ENCODE measurements at regions not wholly inside any gene's neighbourhood (a gene's known extent, or its start where the extent isn't known, plus 50 kb on each side); places are given as distances from the start of the nearest gene placed in this dataset.

- no peak for DNase-seq (ENCODE audit: low read depth in 2 of 2)
These were observed 167.3 kb downstream of the TMEM18 start for GRCh38 chr2:509888-510287.

DNA sequence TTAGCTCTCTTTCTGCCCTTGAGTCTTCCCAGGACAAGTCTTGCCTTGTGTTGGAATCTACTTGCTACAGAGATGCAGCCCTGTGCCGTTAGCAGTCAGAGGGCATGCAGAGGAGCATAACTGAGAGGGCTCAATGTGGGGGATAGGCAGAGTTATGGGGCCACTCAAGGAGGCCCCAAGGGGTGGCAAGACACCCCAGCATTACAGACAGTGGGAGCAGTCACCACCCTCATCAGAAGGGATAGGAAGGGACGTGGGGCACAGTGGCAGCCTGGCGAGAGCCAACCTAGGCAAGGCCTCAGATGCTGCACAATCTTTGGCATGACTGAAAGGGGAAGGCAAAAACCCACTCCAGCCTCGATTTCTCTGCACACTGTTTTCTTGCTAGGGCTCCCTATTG is 169.1 kb downstream of the TMEM18 start:
- no peak for DNase-seq (ENCODE audit: low read depth in 2 of 2)

- no peak for DNase-seq (ENCODE audit: low read depth in 2 of 2)
These were observed 170.3 kb downstream of the TMEM18 start for GRCh38 chr2:506866-507265.

DNA sequence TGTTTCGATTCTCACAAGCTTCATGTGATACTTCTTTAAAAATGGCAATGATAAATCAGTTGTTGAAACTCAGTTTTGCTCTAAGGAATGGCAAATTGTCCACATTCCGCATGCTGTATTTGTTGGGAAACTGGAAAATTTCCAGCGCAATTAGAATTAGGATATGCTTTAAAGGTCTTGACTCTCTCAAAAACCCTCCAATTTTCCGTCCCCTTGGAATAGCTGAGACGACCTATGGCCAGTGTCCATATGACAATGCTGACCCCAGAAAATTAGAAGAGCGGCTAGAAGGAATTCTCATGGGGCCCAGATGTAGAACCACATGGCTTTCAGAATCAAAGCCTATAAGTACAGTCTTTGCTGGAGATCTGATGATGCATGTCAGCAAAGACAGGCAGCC is 170.8 kb downstream of the TMEM18 start:
- no peak for DNase-seq (ENCODE audit: low read depth in 2 of 2)

DNA sequence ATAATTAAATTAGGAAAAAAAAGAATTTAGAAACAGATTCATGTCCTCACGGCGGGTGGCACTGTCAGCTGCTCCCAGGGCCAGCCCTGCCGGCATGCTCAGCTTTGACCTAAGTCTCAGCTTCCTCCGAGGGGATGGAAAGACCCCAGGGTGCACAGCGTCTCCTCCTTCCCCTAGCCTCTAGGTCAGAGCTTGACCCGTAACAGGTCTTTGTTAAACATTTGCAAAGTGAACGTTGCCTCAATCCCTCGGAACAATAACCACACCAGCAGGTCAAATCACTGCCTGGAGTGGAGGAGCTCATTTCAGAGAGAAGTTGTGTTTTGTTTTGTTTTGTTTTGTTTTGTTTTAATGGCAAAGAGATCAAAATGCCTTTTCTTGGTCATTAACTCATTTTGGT is 171.3 kb downstream of the TMEM18 start:
- no peak for DNase-seq (ENCODE audit: low read depth in 2 of 2)

DNA sequence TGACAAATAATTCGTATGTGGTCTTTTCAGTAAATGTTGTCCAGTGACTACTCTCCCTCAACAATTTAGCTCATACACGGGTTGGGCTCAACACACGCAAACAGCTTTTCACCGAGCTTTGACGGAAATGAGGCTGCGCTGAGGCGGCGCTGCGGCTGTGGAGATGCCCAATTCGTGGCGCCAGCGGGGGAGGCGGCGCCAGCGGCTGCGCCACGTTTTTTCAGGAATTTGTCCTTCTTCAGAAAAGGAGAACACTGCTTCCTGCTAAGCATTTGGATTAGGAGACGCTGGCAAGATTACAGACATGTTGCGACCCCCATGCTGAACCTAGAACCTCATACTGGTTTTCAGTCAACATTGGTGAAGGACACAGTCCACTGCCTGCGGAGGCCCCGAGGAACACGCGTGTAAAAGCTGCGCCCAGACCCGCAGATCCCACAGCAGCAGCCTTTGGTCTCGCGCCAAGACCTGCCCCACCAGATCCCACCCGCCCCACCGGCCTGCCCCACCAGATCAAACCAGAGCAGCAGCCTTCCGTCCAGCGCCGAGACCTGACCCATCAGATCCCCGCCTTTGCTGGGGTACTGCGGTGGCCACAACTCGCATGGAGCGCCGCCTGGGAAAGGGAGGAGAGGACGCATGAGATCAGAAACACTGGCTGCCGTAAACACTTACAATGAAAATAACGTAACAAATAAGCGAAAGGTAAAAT is 173.8 kb downstream of the TMEM18 start:
- no peak for DNase-seq (ENCODE audit: low read depth in 2 of 2)

- DNase-seq (ENCODE audit: low read depth in 2 of 2), result no peak
These were observed 174.4 kb downstream of the TMEM18 start for GRCh38 chr2:502831-503230.

DNA sequence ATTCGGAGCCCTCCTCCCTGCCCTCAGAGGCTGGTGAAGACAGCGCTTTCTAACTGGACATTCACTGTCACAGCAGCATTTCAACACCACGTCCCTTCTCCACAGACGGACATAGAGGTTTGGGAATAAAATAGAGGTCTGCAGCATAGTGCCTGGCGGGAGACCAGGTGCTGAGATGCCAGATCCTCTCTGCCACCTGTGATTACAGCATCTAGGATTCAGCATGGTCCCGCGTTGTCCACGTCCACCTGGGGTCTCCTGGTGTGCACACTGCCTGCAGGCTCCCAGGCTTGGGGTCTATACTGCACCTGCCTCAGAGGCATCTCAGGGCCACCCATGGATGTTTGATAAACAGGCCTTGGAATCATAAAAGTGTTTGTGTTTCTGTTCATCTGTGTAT is 175.5 kb downstream of the TMEM18 start:
- no peak for DNase-seq (ENCODE audit: low read depth in 2 of 2)

DNA sequence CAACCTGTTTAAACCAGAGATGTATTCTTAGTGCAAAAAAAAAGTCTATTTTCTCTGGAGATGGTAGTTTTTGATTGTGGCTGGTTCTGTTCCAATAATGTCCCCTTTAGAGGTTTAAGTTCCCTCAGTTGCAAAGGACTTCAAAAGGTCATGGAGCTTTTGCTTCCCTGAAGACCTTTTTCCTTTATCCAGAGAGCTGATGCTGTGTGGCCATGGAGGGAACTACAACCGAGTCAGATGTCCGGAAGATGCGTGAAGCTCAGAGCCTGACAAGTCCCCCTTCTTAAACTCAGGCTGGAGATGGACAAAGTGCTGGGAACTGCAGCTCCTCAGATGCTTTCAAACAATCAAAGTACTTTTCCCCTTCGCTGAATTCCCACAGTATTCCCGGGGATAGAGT is 176.1 kb downstream of the TMEM18 start:
- no peak for DNase-seq (ENCODE audit: low read depth in 2 of 2)

GRCh38 chr2:499726-500125 is 177.5 kb downstream of the TMEM18 start:
- DNase-seq (ENCODE audit: low read depth in 2 of 2), result no peak

DNA sequence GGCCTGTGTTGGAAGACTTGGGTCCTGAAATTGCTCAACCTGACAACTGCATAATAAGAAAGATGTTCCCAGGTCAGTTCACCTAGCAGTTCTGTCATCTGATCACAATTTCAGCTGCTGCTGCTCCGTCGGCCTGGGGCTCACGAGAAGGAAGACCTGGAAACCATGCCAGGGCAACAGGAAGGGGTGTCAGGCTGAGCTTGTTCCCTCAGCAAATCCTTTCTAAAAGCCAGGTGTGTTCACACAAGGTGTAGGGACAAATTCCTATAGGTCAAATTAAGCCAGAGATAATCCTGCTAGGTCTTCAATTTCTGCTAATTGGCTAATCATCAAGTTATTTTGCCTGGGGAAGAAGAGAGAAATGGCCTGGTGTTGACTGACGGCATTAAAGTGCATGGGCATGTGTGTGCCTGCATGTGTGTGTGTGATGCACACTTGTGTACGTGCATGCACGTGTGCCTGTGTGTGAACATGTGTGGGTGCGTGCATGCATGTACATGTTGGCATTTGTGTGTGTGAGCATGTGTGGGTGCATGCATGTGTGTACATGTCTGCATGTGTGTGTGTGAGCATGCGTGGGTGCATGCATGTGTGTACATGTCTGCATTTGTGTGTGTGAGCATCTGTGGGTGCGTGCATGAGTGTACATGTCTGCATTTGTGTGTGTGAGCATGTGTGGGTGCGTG is 178.6 kb downstream of the TMEM18 start:
- no peak for DNase-seq (ENCODE audit: low read depth in 2 of 2)

DNA sequence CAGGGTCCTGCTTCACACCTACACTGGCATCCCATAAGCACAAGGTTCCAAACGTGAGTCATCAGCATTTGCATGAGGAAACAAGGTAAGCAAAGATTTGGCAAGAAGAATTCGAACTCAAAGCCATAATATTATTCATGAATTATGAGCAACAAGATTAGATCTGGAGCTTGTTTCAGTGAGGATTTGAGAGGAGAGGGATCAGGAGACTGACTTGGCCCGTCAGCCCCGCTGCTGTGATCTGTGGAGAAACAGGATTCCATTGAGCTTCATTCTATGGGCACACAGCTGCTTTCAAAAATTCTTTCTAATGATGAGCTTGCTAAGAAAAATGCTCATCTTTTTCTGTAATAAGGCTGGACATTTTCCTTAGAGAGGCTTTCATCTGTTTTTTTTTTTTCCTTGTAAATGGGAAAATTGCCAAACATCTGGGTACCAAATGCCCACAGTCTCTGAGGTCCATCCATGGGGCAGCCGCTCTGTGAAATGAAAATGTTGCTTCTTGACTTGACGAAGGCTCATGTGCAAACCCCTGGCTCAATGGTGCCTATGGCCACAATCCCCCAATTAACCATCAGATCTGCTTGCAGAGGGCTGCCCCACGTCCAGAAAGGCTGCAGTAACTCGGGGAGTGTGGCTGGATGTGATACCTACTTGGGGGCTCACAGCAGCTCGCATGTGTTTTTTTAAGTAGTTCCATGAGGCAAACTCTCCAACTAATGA is 179.3 kb downstream of the TMEM18 start:
- no peak for DNase-seq (ENCODE audit: low read depth in 2 of 2)

DNA sequence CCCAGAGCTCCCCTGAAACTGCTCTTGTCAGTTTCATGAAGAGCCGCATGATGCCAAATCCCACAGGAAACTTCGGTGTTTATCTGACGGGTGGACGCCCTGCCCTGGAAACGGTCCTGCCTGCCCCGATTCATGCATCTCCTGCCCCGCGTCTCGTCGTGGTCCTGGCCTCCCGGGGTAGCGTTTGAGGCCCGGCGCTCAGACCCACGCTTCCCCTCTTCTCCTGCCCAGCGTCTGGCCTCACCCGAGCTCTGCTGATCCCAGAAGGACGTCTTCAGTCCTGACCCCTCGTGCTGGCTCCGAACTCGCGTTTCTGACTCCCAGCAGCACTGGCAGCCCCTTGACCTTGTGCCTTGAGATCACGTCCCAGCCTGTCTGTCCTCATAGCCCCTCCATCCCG is 180.5 kb downstream of the TMEM18 start:
- DNase-seq (ENCODE audit: low read depth in 2 of 2), result no peak

- DNase-seq (ENCODE audit: low read depth in 2 of 2), result no peak
These were observed 181.4 kb downstream of the TMEM18 start for GRCh38 chr2:495745-496275.

- DNase-seq (ENCODE audit: low read depth in 2 of 2), result no peak
These were observed 182.4 kb downstream of the TMEM18 start for GRCh38 chr2:494853-495252.

- DNase-seq (ENCODE audit: low read depth in 2 of 2), result no peak
These were observed 184.0 kb downstream of the TMEM18 start for GRCh38 chr2:493228-493627.

- no peak for DNase-seq (ENCODE audit: low read depth in 2 of 2)
These were observed 185.0 kb downstream of the TMEM18 start for GRCh38 chr2:492178-492577.

DNA sequence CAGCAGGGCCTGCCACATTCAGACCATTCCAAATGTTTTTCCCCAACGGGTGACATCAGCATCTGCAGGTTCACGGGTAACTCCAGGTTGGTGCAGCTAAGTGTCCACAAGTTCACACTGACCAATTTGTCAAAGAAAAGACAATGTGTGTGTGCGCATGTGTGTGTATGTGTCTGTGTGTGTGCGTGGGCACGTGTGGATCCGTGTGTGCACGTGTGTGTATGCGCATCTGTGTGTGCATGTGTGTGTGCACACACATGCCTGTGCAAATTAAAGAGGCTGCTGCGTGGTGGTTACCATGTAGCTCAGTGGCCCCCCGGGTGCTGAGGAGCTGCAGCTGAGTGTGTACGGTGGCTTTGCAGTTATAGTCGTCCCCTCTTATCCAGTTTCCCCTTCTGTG is 187.4 kb downstream of the TMEM18 start:
- DNase-seq (ENCODE audit: low read depth in 2 of 2), result no peak

DNA sequence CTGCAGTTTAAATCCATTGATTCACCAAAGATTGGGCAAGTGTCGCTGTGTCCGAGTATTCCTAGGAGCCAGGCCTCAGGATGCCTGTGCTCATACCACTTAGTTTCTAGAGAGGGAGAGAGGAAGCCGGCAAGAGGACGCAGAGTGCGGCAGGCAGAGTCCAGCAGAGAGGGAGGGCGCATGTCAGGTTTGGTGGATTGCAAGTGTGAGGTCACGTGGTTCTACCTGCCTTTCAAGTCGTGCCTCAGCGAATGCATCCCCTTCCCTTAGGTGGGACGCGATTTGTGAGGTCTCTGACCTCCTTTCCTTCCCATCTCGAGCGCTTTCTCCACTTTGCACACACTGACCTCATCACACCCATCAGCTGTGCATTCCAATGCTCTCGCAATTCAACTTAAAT is 188.1 kb downstream of the TMEM18 start:
- no peak for DNase-seq (ENCODE audit: low read depth in 2 of 2)

- no peak for DNase-seq (ENCODE audit: low read depth in 2 of 2)
These were observed 189.8 kb downstream of the TMEM18 start for GRCh38 chr2:487186-488079.

DNA sequence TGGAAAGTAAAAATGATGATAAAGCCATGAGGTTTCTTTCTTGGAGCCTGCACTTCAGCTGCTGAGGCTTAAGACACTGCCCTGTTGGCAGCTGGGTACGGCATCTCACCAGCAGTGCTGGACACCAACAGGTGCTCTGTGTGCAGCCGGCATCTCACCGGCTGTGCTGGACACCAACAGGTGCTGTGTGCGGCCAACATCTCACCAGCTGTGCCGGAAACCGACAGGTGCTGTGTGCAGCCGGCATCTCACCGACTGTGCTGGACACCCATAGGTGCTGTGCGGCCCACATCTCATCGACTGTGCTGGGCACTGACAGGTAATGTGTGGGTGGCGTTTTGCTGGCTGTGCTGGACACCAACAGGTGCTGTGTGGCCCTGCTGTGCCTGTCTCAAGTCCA is 190.8 kb downstream of the TMEM18 start:
- DNase-seq (ENCODE audit: low read depth in 2 of 2), result no peak

DNA sequence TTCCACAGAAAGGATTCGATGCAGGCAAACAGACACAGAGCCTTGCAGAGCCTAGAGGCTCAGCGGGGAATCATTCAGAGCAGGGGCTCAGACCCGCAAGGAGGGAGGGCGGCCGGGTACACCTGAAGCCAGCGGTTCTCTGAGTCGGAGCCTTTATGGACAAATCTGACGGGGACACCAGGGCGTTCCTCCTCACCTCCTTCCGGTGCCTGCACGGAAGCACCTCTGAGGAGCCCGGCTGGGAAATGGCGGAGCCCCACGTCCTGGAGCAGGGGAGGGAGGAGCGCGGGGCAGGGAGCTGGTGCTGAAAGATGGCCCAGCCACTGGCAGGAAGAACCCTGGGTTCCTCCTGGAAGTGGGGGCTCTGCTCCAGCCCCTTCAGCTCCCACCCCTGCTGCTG is 193.5 kb upstream of the ALKAL2 start:
- DNase-seq (ENCODE audit: low read depth in 2 of 2), result no peak
